AG09319 (cell line): ENCODE measurements at regions not wholly inside any gene's neighbourhood (a gene's known extent, or its start where the extent isn't known, plus 50 kb on each side); places are given as distances from the start of the nearest gene placed in this dataset.

Experiments
- DNase-seq: peaks from one replicate; pipeline ENCODE4 v3.0.0-alpha.2; 2010; ENCODE audit warnings: low read depth; ENCODE audit errors: extremely low read depth
- TF ChIP-seq, protein P1 (sequence below): IDR thresholded peaks from 2 replicates; pipeline ENCODE4 v1.5.1; 2011; ENCODE audit warnings: low read depth, mild to moderate bottlenecking, inconsistent platforms, low read length, moderate library complexity

DNA sequence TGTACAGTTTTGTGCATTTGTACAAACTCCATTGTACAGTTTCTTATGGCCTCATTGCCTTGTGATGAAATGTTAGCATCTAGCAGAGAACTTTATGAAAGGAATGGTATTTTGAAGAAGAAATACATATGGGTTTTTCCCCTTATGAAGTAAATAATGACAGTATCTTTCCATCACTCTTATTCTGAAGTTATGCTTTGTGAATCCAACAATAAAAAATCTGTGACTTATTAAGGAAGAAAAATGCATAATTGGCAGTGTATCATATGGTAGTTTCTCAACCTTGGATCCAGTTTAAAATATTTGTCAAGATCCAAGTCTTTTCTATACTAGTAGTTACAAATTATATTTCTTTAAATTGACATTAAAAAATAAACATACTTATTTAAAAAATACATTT, 859.1 kb upstream of the FLRT2 start:
- TF ChIP-seq, protein P1, sequence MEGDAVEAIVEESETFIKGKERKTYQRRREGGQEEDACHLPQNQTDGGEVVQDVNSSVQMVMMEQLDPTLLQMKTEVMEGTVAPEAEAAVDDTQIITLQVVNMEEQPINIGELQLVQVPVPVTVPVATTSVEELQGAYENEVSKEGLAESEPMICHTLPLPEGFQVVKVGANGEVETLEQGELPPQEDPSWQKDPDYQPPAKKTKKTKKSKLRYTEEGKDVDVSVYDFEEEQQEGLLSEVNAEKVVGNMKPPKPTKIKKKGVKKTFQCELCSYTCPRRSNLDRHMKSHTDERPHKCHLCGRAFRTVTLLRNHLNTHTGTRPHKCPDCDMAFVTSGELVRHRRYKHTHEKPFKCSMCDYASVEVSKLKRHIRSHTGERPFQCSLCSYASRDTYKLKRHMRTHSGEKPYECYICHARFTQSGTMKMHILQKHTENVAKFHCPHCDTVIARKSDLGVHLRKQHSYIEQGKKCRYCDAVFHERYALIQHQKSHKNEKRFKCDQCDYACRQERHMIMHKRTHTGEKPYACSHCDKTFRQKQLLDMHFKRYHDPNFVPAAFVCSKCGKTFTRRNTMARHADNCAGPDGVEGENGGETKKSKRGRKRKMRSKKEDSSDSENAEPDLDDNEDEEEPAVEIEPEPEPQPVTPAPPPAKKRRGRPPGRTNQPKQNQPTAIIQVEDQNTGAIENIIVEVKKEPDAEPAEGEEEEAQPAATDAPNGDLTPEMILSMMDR = no peak
- no peak for DNase-seq

DNA sequence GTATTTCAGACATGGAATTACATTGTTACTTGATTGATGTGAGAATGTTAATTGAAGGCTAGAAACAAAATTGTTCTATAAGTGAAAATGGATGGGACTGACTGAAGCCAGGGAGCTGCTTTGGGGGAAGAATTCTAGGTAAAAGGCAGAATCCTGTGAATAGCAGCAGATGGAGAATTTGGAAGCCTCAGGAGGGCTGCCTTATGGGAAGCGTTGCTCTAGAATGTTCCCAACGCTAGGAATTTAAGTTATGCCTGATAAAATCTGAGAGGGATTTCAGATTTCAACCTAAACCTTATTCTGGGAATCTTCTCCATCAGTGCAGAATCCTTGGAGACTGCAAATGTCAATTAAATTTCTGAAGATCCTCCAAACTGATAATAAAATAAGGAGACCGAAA, 858.2 kb upstream of the FLRT2 start:
- no peak for DNase-seq
- TF ChIP-seq, protein P1 = no peak

DNA sequence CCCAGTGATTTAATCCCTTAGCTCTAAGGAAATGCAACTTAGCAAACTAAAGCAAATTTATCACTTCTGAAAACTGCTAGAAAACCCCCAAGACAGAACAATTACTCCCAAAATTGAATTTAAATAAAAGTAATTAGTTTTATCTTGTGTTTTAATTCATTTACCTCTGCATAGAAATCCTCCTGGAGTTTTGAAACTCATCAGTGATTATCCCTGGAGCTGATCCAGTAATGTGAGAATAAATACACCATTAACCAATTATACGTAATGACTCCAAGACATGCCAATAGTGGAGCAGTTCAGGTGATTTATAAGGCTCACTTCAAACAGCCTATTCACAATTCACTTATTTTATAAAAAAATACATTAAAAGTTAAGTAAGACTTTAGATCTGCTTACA, 855.3 kb upstream of the FLRT2 start:
- DNase-seq = no peak

DNA sequence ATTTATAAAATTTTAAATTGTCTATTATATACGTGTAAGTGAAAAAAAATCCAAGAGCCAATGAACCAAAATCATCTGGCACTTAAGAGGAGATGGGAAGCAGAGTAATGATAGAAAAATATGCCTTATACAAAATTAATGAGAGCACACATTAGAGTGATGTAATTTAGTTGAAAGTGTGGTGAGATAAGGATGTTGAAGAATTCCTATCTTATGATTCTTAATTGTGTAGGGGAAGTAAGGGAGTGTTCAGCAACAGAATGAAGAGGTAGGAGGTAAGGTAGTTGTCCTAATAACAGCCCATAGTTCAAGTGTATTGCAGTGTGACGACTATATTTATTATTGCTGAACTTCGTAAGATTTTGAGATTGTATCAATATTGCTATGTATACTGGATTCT, 843.4 kb upstream of the FLRT2 start:
- TF ChIP-seq, protein P1 = no peak
- no peak for DNase-seq

More for the DNA sequence above, 855.3 kb upstream of the FLRT2 start:
- TF ChIP-seq, protein P1 = no peak

DNA sequence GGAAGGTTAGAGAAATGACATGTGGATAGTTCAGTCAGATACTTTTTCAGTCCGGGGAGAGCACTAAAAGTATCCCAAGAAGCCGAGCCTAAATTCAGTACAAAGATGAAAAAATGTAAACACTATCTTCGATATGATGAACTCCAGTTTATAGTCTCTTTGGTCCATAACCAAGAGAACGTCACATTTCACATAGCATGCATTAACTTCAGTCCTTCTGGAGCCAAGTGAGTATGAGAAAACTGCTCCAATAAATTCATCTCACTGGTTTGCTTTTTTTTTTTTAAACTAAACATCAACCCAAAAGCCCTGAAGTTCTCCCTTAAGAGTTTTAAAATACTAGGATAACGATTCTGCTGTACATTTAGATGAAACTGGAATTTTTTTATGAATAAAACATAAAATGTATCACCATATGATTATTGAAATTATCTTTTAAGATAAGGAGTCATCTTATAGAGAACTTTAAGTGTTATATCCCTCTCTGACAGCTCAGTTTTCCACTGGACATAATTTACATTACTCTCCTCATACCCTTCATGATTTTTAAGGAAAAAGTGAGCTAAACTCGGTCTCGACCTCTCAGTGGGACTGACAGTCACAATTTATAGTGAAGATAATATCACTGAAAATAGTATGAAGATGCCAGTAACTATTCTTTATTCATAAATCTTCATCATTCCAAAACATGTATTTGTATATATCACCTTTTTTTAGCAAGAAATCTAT, 841.5 kb upstream of the FLRT2 start:
- no peak for DNase-seq
- TF ChIP-seq, protein P1 = no peak

DNA sequence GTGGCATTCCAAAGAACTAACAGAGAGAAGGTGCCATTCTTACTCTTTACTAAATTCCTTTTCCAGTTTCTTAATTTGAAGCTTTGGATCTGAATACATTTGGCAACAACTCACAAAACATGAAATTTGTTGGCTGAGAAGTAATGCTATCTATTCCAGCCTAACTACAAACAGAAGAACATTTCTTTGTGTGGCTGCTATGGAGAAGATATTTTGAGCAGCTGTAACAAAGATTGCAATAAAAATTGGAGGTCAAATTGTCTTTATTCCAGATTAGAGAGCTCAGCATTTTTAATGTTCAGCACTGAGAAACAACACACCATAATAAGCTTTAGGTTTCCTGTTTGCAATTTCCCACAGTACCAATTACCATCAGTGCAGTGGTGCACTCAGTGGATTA, 835.8 kb upstream of the FLRT2 start:
- no peak for DNase-seq
- TF ChIP-seq, protein P1 = no peak

DNA sequence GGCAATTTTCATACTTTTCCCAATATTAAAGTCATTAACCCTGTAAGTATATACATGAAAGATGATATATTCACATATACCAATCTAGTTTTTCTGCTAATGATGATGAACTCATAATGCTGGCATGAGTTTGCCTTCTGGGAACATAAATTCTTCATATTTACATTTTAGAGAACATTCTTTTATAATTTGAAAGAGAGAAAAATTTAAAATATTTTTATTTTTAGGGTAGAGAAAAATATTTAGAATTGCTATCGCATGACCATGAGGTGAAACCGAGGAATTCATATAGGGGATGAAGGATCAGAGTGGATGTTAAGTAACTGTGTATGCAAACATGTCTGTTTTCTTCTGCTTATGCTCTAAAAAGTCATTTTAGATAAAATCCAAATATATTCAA, 825.3 kb upstream of the FLRT2 start:
- TF ChIP-seq, protein P1 = no peak
- no peak for DNase-seq
